ENCODE measurements at regions not wholly inside any gene's neighbourhood (a gene's known extent, or its start where the extent isn't known, plus 50 kb on each side); places are given as distances from the start of the nearest gene placed in this dataset.

GRCh38 chr18:70732916-70733315 lies 444.1 kb downstream of the SOCS6 start:
- TF ChIP-seq POLR2AphosphoS5 (IDR thresholded peaks at IDR 0.05; ENCODE audit: low read depth, low read length) (no peak), RAD21 (IDR thresholded peaks at IDR 0.05; ENCODE audit: low read depth) (no peak), EZH2 (IDR thresholded peaks at IDR 0.05) (no peak), POLR2A (IDR thresholded peaks at IDR 0.05; ENCODE audit: borderline replicate concordance, extremely low read depth, insufficient read depth, insufficient read length) (no peak), CTCF (IDR thresholded peaks at IDR 0.05 in 2 of 3, conservative IDR thresholded peaks at IDR 0.05 in 1 of 3; ENCODE audit: borderline replicate concordance in 1 of 3, insufficient read depth in 1 of 3, low read depth in 2 of 3, low read length in 2 of 3) (no peak), ZNF274 (IDR thresholded peaks at IDR 0.05; ENCODE audit: low read depth, low read length) (no peak), SP1 (IDR thresholded peaks at IDR 0.05; ENCODE audit: low read depth) (no peak), EZH2phosphoT487 (IDR thresholded peaks at IDR 0.05; ENCODE audit: borderline replicate concordance) (no peak), YY1 (IDR thresholded peaks at IDR 0.05; ENCODE audit: extremely low read depth, insufficient replicate concordance, low read depth, low read length) (no peak), ZFX (IDR thresholded peaks at IDR 0.05) (no peak)
- TF ChIP-seq, protein P1, sequence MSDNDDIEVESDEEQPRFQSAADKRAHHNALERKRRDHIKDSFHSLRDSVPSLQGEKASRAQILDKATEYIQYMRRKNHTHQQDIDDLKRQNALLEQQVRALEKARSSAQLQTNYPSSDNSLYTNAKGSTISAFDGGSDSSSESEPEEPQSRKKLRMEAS (IDR thresholded peaks at IDR 0.05): no peak
- TF ChIP-seq, protein P2, sequence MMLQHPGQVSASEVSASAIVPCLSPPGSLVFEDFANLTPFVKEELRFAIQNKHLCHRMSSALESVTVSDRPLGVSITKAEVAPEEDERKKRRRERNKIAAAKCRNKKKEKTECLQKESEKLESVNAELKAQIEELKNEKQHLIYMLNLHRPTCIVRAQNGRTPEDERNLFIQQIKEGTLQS (IDR thresholded peaks at IDR 0.05): no peak

Data from HCT116 (cell line).